IMR-90 (cell line): ENCODE measurements at regions not wholly inside any gene's neighbourhood (a gene's known extent, or its start where the extent isn't known, plus 50 kb on each side); places are given as distances from the start of the nearest gene placed in this dataset.

Experiments
- ATAC-seq: fragments of 200-7000 bp; cut with Tn5 transposase; 2 replicates; pipeline ENCODE4 v1.9.1; 2020; ENCODE audit warnings: low read depth, mild to moderate bottlenecking, moderate library complexity
- BruUV-seq: library from RNA; stranded (reverse); fragments of 400-500 nt; replicated peaks from 2 replicates; lab custom pipeline; 2021; lab: Mats Ljungman, UMichigan
- CTCF ChIA-PET: fragments of 300-600 bp; formaldehyde crosslinking; extraction: SDS; loops from one replicate; lab custom pipeline; 2021; ENCODE audit warnings: antibody characterized with exemption; lab: Yijun Ruan, JAX
- POLR2A ChIA-PET: fragments of 300-600 bp; sonication (Branson Sonifier 250); formaldehyde crosslinking; loops from one replicate; lab custom pipeline; 2022; ENCODE audit warnings: antibody characterized with exemption; ENCODE audit not compliant: unreplicated experiment; lab: Charles Lee
- DNase-seq: peaks from one replicate; pipeline ENCODE4 v3.0.0; 2013
- H2AFZ ChIP-seq: replicated peaks from 2 replicates; pipeline ENCODE3; 2013; ENCODE audit warnings: low read length, mild to moderate bottlenecking; ENCODE audit not compliant: poor library complexity
- H2AK5ac ChIP-seq: 2 replicates; pipeline ENCODE4 v1.6.1; 2013; ENCODE audit warnings: low read depth, low read length, inconsistent platforms
- H2AK9ac ChIP-seq: replicated peaks from 2 replicates; pipeline ENCODE3; 2013; ENCODE audit warnings: mild to moderate bottlenecking, low read depth, low read length, moderate library complexity; ENCODE audit not compliant: poor library complexity
- H2BK120ac ChIP-seq: 2 replicates; pipeline ENCODE4 v1.6.1; 2013; ENCODE audit warnings: low read depth, low read length, inconsistent platforms
- H2BK15ac ChIP-seq: 3 replicates; pipeline ENCODE4 v1.6.1; 2013; ENCODE audit warnings: low read depth, low read length, inconsistent platforms
- H2BK20ac ChIP-seq: 2 replicates; pipeline ENCODE4 v1.6.1; 2013; ENCODE audit warnings: low read depth, mild to moderate bottlenecking, inconsistent platforms, low read length, moderate library complexity
- H2BK5ac ChIP-seq: 2 replicates; pipeline ENCODE4 v1.6.1; 2013; ENCODE audit warnings: mild to moderate bottlenecking, low read depth, low read length, inconsistent platforms; ENCODE audit not compliant: poor library complexity, severe bottlenecking
- H3K14ac ChIP-seq: replicated peaks from 2 replicates; pipeline ENCODE4 v1.6.1; 2013; ENCODE audit warnings: low read depth, low read length, inconsistent platforms
- H3K18ac ChIP-seq: 2 replicates; pipeline ENCODE4 v1.6.1; 2013; ENCODE audit warnings: low read depth, low read length, control low read depth
- H3K23ac ChIP-seq: 2 replicates; pipeline ENCODE4 v1.6.1; 2013; ENCODE audit warnings: low read depth, low read length, inconsistent platforms
- H3K27ac ChIP-seq: 2 replicates; pipeline ENCODE4 v1.5.1; 2013; ENCODE audit warnings: mild to moderate bottlenecking, control low read depth, low read length; ENCODE audit not compliant: insufficient read depth
- H3K27me3 ChIP-seq: 2 replicates; pipeline ENCODE4 v1.6.1; 2013; ENCODE audit warnings: low read length; ENCODE audit not compliant: control insufficient read depth, insufficient read depth
- H3K36me3 ChIP-seq: 2 replicates; pipeline ENCODE4 v1.6.1; 2013; ENCODE audit warnings: low read length, mixed read lengths; ENCODE audit not compliant: control insufficient read depth, insufficient read depth
- H3K4ac ChIP-seq: 2 replicates; pipeline ENCODE4 v1.6.1; 2013; ENCODE audit warnings: low read depth, low read length, inconsistent platforms
- H3K4me1 ChIP-seq: 2 replicates; pipeline ENCODE4 v1.6.1; 2013; ENCODE audit warnings: low read length, mixed read lengths; ENCODE audit not compliant: control insufficient read depth, insufficient read depth
- H3K4me2 ChIP-seq: 2 replicates; pipeline ENCODE4 v1.6.1; 2013; ENCODE audit warnings: low read depth, mild to moderate bottlenecking, control low read depth, low read length, moderate library complexity
- H3K4me3 ChIP-seq: 2 replicates; pipeline ENCODE4 v1.5.1; 2013; ENCODE audit warnings: low read depth, mild to moderate bottlenecking, control low read depth, low read length, moderate library complexity; ENCODE audit not compliant: insufficient read depth
- H3K56ac ChIP-seq: 2 replicates; pipeline ENCODE4 v1.6.1; 2013; ENCODE audit warnings: low read length, inconsistent platforms; ENCODE audit not compliant: insufficient read depth; ENCODE audit errors: extremely low read depth
- H3K79me1 ChIP-seq, 2 experiments: 2 replicates each; pipeline ENCODE4 v1.6.1; 2013; ENCODE audit warnings: low read length in 2 of 2, inconsistent platforms in 1 of 2, low read depth in 1 of 2
- H3K9ac ChIP-seq: 2 replicates; pipeline ENCODE4 v1.6.1; 2013; ENCODE audit warnings: low read depth, low read length, control low read depth
- H3K9me1 ChIP-seq: 2 replicates; pipeline ENCODE4 v1.6.1; 2013; ENCODE audit warnings: low read length, inconsistent platforms; ENCODE audit not compliant: insufficient read depth
- H3K9me3 ChIP-seq: 2 replicates; pipeline ENCODE4 v1.6.1; 2013; ENCODE audit warnings: low read length; ENCODE audit not compliant: control insufficient read depth, insufficient read depth
- H4K20me1 ChIP-seq: 2 replicates; pipeline ENCODE4 v1.6.1; 2013; ENCODE audit warnings: low read length, inconsistent platforms; ENCODE audit not compliant: insufficient read depth
- H4K5ac ChIP-seq: 2 replicates; pipeline ENCODE4 v1.6.1; 2013; ENCODE audit warnings: mild to moderate bottlenecking, low read depth, low read length, control low read depth
- H4K8ac ChIP-seq, 2 experiments: 2 replicates each; pipeline ENCODE4 v1.6.1; 2013; ENCODE audit warnings: low read depth in 2 of 2, low read length in 2 of 2, control low read depth in 1 of 2, inconsistent platforms in 1 of 2
- H4K91ac ChIP-seq: 2 replicates; pipeline ENCODE4 v1.6.1; 2013; ENCODE audit warnings: low read depth, low read length, inconsistent platforms; ENCODE audit not compliant: insufficient read depth
- BHLHE40 ChIP-seq: fragments of 150-350 bp; IDR thresholded peaks from 2 replicates; pipeline ENCODE4 v1.6.1; 2016; ENCODE audit warnings: mild to moderate bottlenecking, low read depth, low read length
- CEBPB ChIP-seq: IDR thresholded peaks from 2 replicates; pipeline ENCODE4 v1.6.1; 2012; ENCODE audit warnings: low read depth, low read length, improper control_type of control experiment
- CHD1 ChIP-seq: IDR thresholded peaks from 2 replicates; pipeline ENCODE4 v1.6.1; 2012; ENCODE audit warnings: low read depth, low read length, improper control_type of control experiment
- FOS ChIP-seq: fragments of 150-350 bp; IDR thresholded peaks from 2 replicates; pipeline ENCODE4 v1.6.1; 2016; ENCODE audit warnings: low read depth, low read length
- MAFK ChIP-seq: IDR thresholded peaks from 2 replicates; pipeline ENCODE4 v1.6.1; 2012; ENCODE audit warnings: low read depth, low read length, improper control_type of control experiment
- MAZ ChIP-seq: IDR thresholded peaks from 2 replicates; pipeline ENCODE4 v1.6.1; 2012; ENCODE audit warnings: low read depth, mild to moderate bottlenecking, low read length, improper control_type of control experiment, moderate library complexity, borderline replicate concordance
- MXI1 ChIP-seq: IDR thresholded peaks from 2 replicates; pipeline ENCODE4 v1.6.1; 2012; ENCODE audit warnings: low read depth, mild to moderate bottlenecking, low read length, moderate library complexity, borderline replicate concordance
- NFE2L2 ChIP-seq: fragments of 150-350 bp; IDR thresholded peaks from 2 replicates; pipeline ENCODE4 v1.6.1; 2016; ENCODE audit warnings: low read depth, mild to moderate bottlenecking, low read length
- POLR2A ChIP-seq: IDR thresholded peaks from 2 replicates; pipeline ENCODE4 v1.6.1; 2012; ENCODE audit warnings: mild to moderate bottlenecking, low read depth, low read length
- RAD21 ChIP-seq: IDR thresholded peaks from 2 replicates; pipeline ENCODE4 v1.6.1; 2012; ENCODE audit warnings: low read length, improper control_type of control experiment
- RCOR1 ChIP-seq: IDR thresholded peaks from 2 replicates; pipeline ENCODE4 v1.6.1; 2012; ENCODE audit warnings: mild to moderate bottlenecking, low read length, improper control_type of control experiment; ENCODE audit not compliant: insufficient replicate concordance
- RFX5 ChIP-seq: IDR thresholded peaks from 2 replicates; pipeline ENCODE4 v1.8.0; 2012; ENCODE audit warnings: low read depth, mild to moderate bottlenecking, low read length, moderate library complexity
- WGBS, 2 experiments: methylation state at CpG; one replicate each; pipeline versions ENCODE4 v1.1.5 to v1.1.7; 2013; ENCODE audit warnings: missing lambda C conversion rate in 2 of 2; ENCODE audit not compliant: insufficient read length in 1 of 2; ENCODE audit errors: extremely low coverage in 2 of 2; 5-methylcytosine and 5-hydroxymethylcytosine counted together
- dilution Hi-C: fragments of 300-500 bp; cut with HindIII; formaldehyde crosslinking; loops from one replicate; pipeline ENCODE4 v1.14.3; 2018; ENCODE audit warnings: low sequenced_read_pairs; ENCODE audit not compliant: unreplicated experiment
- in situ Hi-C: fragments of 300-500 bp; cut with MboI; formaldehyde crosslinking; loops from 3 replicates; pipeline ENCODE4 v1.14.3; 2019; ENCODE audit warnings: low sequenced_read_pairs, inconsistent platforms, mixed read lengths
- intact Hi-C: fragments of 100-400 bp; cut with micrococcal nuclease; formaldehyde crosslinking; loops from 2 replicates; pipeline ENCODE4 v1.10.0; 2022
- TF ChIP-seq, protein P1 (sequence below): fragments of 150-350 bp; IDR thresholded peaks from 2 replicates; pipeline ENCODE4 v1.6.1; 2017; ENCODE audit warnings: mild to moderate bottlenecking, antibody characterized with exemption, low read length, low read depth

DNA sequence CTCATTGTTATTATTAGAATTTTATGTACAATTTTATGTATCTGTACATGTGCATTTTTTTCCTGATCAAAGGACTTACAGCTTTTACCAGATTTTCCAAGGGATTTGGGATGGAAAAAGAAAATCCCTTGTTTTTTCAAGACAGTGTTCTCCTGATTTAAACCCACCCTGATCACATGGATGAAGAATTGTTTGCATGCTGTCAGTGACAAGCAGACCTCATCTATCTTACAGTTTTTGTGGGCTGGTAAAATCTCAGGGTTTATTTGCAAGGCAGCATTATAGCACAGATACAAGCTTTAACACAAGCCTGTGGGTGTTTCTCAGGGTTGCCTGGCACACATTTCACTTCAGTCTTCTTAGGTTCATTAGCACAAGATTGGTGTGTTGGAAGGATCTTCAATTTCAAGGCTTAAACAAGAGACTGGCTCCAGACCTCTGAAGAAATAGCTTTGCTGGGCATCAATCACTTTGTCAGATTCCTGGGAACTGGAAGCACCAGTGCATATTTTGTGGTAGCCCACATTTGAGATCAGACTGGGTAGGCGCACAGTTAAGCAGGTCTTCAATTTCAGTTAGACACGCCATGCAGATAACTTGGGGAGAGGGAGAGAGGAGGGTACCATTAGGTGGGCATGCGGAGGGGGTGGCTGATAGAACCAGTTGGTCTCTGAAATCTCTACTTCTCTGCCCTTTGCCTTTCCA is 118.0 kb downstream of the TBX5 start:
- peaks cover 36% of the 10 kb centered on the region for H3K27me3 ChIP-seq
- H3K18ac ChIP-seq, result no peak overlapping the region
- POLR2A ChIA-PET, result no interaction called here
- no peak overlapping the region for H3K56ac ChIP-seq
- no peak for ATAC-seq
- no CpG with 5 or more reads among the region's 3 CpGs for WGBS, 2 experiments
- no peak overlapping the region for H2BK15ac ChIP-seq
- CTCF ChIA-PET, result no interaction called here
- no peak overlapping the region for H3K4ac ChIP-seq
- no peaks in the 10 kb centered on the region for H3K9me1 ChIP-seq
- H2BK5ac ChIP-seq, result no peak overlapping the region
- H4K20me1 ChIP-seq, result no peaks in the 10 kb centered on the region
- H3K23ac ChIP-seq, result no peak overlapping the region
- no peak overlapping the region for H3K4me3 ChIP-seq
- no peak overlapping the region for H3K14ac ChIP-seq
- intact Hi-C loops, result no loop called here
- H2BK120ac ChIP-seq, result no peak overlapping the region
- TF ChIP-seq FOS, result no peak
- TF ChIP-seq MXI1, result no peak
- no peak for TF ChIP-seq CHD1
- no peak for TF ChIP-seq RAD21
- no peak for TF ChIP-seq BHLHE40
- TF ChIP-seq, protein P1, sequence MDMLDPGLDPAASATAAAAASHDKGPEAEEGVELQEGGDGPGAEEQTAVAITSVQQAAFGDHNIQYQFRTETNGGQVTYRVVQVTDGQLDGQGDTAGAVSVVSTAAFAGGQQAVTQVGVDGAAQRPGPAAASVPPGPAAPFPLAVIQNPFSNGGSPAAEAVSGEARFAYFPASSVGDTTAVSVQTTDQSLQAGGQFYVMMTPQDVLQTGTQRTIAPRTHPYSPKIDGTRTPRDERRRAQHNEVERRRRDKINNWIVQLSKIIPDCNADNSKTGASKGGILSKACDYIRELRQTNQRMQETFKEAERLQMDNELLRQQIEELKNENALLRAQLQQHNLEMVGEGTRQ, result no peak
- TF ChIP-seq RFX5, result no peak
- TF ChIP-seq NFE2L2, result no peak
- no peak for TF ChIP-seq POLR2A
- TF ChIP-seq CEBPB, result no peak
- no peak for TF ChIP-seq MAFK
- TF ChIP-seq MAZ, result no peak
- no peak for TF ChIP-seq RCOR1
- H2AFZ ChIP-seq, result no peak overlapping the region
- H3K4me2 ChIP-seq, result no peak overlapping the region
- in situ Hi-C loops, result no loop called here
- H2AK5ac ChIP-seq, result no peak overlapping the region
- H3K36me3 ChIP-seq, result no peaks in the 10 kb centered on the region
- peaks cover 3% of the 10 kb centered on the region; the same call in 1 of the 2 replicates for H3K9me3 ChIP-seq
- H3K9ac ChIP-seq, result no peak overlapping the region
- dilution Hi-C loops, result no loop called here
- DNase-seq, result peak; percentile 21
- no peak overlapping the region for H4K91ac ChIP-seq
- no peak overlapping the region for H4K8ac ChIP-seq
- H3K4me1 ChIP-seq, result no peaks in the 10 kb centered on the region
- no peak overlapping the region for H3K27ac ChIP-seq
- BruUV-seq, result no TSS peak
- no peak overlapping the region for H2BK20ac ChIP-seq
- H3K79me1 ChIP-seq, result no peaks in the 10 kb centered on the region
- H4K5ac ChIP-seq, result no peak overlapping the region
- no peak overlapping the region for H2AK9ac ChIP-seq
